NB4 (cell line): ENCODE measurements at regions not wholly inside any gene's neighbourhood (a gene's known extent, or its start where the extent isn't known, plus 50 kb on each side); places are given as distances from the start of the nearest gene placed in this dataset.

Experiments
- DNase-seq: peaks from one replicate; pipeline ENCODE4 v3.0.0; 2010; ENCODE audit warnings: low read depth
- H3K4me3 ChIP-seq: one replicate; pipeline ENCODE4 v1.5.1; 2011; ENCODE audit warnings: mild to moderate bottlenecking, low read depth, low read length, moderate library complexity
- CTCF ChIP-seq: IDR thresholded peaks from one replicate; pipeline ENCODE4 v1.5.1; 2012; ENCODE audit warnings: low read depth, low read length
- MYC ChIP-seq: IDR thresholded peaks from 2 replicates; pipeline ENCODE4 v1.6.1; 2011; ENCODE audit warnings: low read depth, low read length
- POLR2A ChIP-seq: IDR thresholded peaks from 2 replicates; pipeline ENCODE4 v1.6.1; 2011; ENCODE audit warnings: mild to moderate bottlenecking; ENCODE audit not compliant: insufficient read length; ENCODE audit errors: extremely low read depth
- TF ChIP-seq, protein P1 (sequence below): IDR thresholded peaks from 2 replicates; pipeline ENCODE4 v1.6.1; 2011; ENCODE audit warnings: low read depth, low read length

DNA sequence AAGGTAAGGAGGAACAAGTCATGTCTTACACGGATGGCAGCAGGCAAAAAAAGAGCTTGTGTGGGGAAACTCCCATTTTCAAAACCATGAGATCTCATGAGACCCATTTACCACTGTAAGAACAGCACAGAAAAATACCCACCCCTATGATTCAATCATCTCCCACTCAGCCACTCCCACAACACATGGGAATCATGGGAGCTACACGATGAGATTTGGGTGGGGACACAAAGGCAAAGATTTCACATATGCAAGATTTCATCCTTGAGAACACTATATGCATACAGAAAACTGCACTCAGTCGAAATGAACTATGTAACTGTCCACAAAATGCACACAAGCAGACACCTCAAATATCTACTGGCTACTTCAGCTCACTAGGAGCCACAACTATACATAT is 480.6 kb upstream of the BTBD3 start:
- H3K4me3 ChIP-seq = no peak overlapping the region
- DNase-seq = no peak
- TF ChIP-seq MYC (no peak), CTCF (no peak), POLR2A (no peak)
- TF ChIP-seq, protein P1, sequence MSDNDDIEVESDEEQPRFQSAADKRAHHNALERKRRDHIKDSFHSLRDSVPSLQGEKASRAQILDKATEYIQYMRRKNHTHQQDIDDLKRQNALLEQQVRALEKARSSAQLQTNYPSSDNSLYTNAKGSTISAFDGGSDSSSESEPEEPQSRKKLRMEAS = no peak

DNA sequence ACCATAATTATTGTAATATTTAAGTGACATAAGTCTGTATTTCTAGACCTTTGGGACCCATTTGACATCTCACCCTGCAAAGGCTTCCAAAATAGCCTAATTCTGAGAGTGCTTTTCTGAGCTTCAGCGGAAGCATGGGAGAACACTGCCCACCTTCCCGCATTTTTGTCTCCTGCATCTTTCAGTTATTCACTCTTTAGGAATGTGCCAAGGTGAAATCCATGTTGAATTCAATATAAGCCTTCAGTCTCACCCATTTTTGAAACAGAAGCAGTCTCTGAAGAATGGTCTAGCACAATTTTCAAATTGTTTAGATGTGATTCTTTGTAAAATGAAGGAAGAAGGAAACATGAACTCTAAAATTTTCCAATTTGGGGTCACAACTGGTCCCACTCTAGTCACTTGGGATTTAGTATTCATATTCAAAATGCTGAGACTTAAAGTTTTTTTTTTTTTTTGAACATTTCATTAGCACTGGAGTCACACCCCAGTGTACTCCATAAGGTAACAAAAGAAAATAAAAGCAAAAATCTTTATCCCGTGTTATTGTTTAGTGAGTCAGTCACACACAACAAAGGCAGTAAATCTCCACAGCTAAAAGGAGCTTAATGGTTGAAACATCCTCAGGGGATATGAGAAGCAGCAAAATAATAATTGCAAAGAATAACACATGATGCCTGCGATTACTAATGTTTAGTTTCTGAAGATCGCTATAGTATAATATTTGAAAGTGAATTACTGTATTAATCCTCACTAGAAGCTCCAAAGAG is 479.9 kb upstream of the BTBD3 start:
- H3K4me3 ChIP-seq = no peak overlapping the region
- TF ChIP-seq, protein P1 = no peak
- TF ChIP-seq MYC = no peak
- TF ChIP-seq POLR2A = no peak
- TF ChIP-seq CTCF = no peak
- DNase-seq = no peak

GRCh38 chr20:11438412-11438811 is 479.3 kb upstream of the BTBD3 start:
- no peak for TF ChIP-seq CTCF
- TF ChIP-seq POLR2A = no peak
- TF ChIP-seq, protein P1 = no peak
- TF ChIP-seq MYC = no peak
- no peak for DNase-seq
- H3K4me3 ChIP-seq = no peak overlapping the region

GRCh38 chr20:11443382-11444119 is 474.1 kb upstream of the BTBD3 start:
- TF ChIP-seq MYC (no peak), CTCF (no peak), POLR2A (no peak)
- TF ChIP-seq, protein P1 = no peak
- H3K4me3 ChIP-seq = no peak overlapping the region

DNA sequence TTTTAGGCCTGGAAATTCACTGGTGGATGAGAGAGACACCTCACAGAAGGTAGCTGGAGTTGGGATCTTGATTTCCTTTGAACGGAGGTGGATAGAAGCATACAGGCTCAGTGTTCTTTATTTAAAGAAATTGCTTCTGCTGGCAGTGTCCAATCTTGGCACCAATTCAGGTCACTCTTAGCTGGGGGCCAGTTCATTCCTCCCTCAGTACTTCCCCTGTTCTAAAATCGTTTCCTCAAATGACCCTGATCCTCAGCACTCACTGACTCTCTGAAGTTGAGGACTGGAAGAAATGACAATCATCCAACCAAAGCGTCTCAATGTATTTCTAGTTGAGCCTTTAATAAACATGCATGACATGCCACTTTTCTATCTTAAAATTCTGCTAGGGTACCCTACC is 472.5 kb upstream of the BTBD3 start:
- no peak overlapping the region for H3K4me3 ChIP-seq
- no peak for DNase-seq
- TF ChIP-seq, protein P1 = no peak
- TF ChIP-seq POLR2A = no peak
- TF ChIP-seq CTCF = no peak
- TF ChIP-seq MYC = no peak

More at GRCh38 chr20:11443382-11444119, 474.1 kb upstream of the BTBD3 start:
- DNase-seq = no peak
